ENCODE measurements at regions not wholly inside any gene's neighbourhood (a gene's known extent, or its start where the extent isn't known, plus 50 kb on each side); places are given as distances from the start of the nearest gene placed in this dataset.

DNA sequence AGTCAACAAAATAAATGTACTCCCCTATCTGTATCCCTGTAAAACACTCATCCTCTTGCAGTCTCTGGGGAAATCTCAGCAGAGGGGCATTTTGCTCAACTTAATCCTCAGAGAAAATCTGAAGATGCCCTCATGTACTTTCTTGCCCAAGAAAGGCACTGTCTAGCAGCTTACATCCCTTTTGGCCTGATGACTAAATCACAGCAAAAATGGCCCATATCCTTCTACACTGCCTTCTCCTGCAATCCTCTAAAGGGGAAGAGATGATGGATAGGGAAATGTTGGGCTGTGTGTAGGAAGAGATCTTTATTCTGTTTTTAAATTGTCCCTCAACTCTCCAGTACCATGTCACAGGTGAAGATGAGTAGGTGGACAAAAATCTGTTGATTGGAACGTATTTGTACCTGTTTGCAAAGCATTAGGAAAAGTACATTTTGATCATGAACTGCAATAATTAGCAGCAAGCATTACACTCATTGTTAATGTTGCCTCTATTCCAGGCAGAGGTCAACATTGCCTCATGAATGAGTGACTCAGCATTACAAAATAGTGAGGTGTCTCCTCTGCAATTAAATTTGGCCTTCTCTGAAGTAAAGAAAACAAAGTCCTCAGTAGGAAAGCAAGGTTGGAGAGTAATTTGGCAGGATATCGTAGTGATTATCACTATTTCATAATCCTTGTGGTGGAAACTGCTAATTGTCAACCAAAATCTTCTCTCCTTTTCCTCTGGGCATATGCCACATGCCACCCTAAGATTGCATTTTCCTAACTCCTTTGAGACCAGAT, 172.4 kb upstream of the CAND1 start:
- no peak for TF ChIP-seq CTCF (IDR thresholded peaks at IDR 0.05)
- TF ChIP-seq POLR2A (IDR thresholded peaks at IDR 0.05) = no peak
- no peak for DNase-seq
- no peak overlapping the region for H3K27ac ChIP-seq
- no peaks in the 10 kb centered on the region for H3K27me3 ChIP-seq
- H3K4me1 ChIP-seq = peaks cover 0 to 6% (median 0%) of the 10 kb centered on the region in 12 donors
- no peaks in the 10 kb centered on the region for H3K36me3 ChIP-seq
- no peak overlapping the region for H3K4me3 ChIP-seq
- WGBS, 4 donors = 60 to 76% (median 66%) methylated on average over 2 of the region's 2 CpGs
- intact Hi-C loops (cut with DNase I) = no loop called here
- ATAC-seq = peak in 2 of 4 donors; percentile 59 to 62
- H3K9me3 ChIP-seq = peaks cover 0 to 3% (median 0%) of the 10 kb centered on the region in 12 donors

- H3K4me1 ChIP-seq = peaks cover 0 to 6% (median 0%) of the 10 kb centered on the region in 12 donors
- WGBS, 4 donors = 23 to 32% (median 25%) methylated on average over 3 of the region's 3 CpGs
- no peak for TF ChIP-seq POLR2A (IDR thresholded peaks at IDR 0.05)
- no peak for TF ChIP-seq CTCF (IDR thresholded peaks at IDR 0.05)
- ATAC-seq (peak in 3 of 4 donors; percentile 68 to 77 (median 72)), DNase-seq (peak in 1 of 5 donors; percentile 21)
- peaks cover 0 to 4% (median 0%) of the 10 kb centered on the region in 12 donors for H3K9me3 ChIP-seq
- intact Hi-C loops (cut with DNase I) = no loop called here
- no peaks in the 10 kb centered on the region for H3K27me3 ChIP-seq
- H3K4me3 ChIP-seq = no peak overlapping the region
- no peak overlapping the region for H3K27ac ChIP-seq
- no peaks in the 10 kb centered on the region for H3K36me3 ChIP-seq
Measured at GRCh38 chr12:67099858-67100257, 169.3 kb upstream of the CAND1 start.

DNA sequence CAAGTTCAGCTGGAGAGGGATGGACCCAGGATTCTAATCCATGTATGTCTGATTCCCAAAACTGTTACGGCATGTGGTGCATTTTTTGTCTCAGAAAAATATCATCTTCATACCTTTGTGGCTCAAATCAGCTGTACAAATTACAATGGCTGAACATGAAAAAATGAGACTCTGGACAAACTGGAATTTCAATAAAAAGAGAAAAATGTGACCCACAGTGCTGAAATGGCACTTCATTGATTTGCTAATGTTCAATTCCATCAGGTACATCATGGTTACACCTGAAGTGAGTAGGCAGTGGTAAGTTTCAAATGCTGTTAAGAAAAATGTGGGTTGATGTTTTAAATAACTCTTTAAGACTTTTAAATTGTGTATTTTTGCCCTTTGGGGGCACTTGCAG, 165.6 kb upstream of the CAND1 start:
- WGBS, 4 donors = 89 to 96% (median 92%) methylated on average over 1 of the region's 1 CpG
- Histone ChIP-seq H3K27me3 (no peaks in the 10 kb centered on the region), H3K4me3 (no peak overlapping the region), H3K36me3 (no peaks in the 10 kb centered on the region), H3K9me3 (peaks cover 0 to 36% (median 17%) of the 10 kb centered on the region in 12 donors), H3K27ac (no peak overlapping the region), H3K4me1 (no peaks in the 10 kb centered on the region)
- ATAC-seq = no peak
- intact Hi-C loops (cut with DNase I) = no loop called here
- TF ChIP-seq POLR2A (IDR thresholded peaks at IDR 0.05) (no peak), CTCF (IDR thresholded peaks at IDR 0.05) (no peak)
- no peak for DNase-seq

DNA sequence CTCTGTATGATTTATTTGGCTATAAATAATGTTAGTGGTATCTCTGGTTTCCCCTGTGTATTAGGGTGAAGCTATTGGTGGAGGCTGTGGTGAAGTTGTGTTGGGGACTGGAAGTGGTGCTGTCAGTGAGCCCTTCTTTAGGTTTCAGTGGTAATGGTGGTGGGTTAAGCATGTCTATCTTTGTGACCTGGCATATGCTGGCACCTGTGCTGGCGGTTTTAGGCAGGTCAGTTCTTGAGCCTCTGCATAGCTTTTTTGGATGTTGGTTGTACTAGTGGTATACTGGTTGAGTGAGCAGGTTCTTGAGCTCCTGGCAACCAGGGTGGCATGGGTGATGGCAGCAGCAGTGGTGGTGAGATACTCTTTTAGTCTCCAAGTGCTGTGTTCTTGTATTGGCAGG, 161.9 kb upstream of the CAND1 start:
- H3K36me3 ChIP-seq = no peaks in the 10 kb centered on the region
- H3K4me3 ChIP-seq = no peak overlapping the region
- intact Hi-C loops (cut with DNase I) = no loop called here
- peaks cover 0 to 36% (median 17%) of the 10 kb centered on the region in 12 donors for H3K9me3 ChIP-seq
- ATAC-seq = no peak
- WGBS, 4 donors = 56 to 81% (median 67%) methylated on average over 1 of the region's 1 CpG
- H3K4me1 ChIP-seq = no peaks in the 10 kb centered on the region
- TF ChIP-seq POLR2A (IDR thresholded peaks at IDR 0.05) (no peak), CTCF (IDR thresholded peaks at IDR 0.05) (no peak)
- no peaks in the 10 kb centered on the region for H3K27me3 ChIP-seq
- H3K27ac ChIP-seq = no peak overlapping the region
- no peak for DNase-seq
